HG02981 (cell line): ENCODE measurements at regions not wholly inside any gene's neighbourhood (a gene's known extent, or its start where the extent isn't known, plus 50 kb on each side); places are given as distances from the start of the nearest gene placed in this dataset.
A peak's percentile ranks its signal among the peaks of the same experiment; 100 is the strongest.

Experiments used
- ATAC-seq: cut with Tn5 transposase; IDR thresholded peaks from one replicate; pipeline ENCODE4 v1.9.1; 2021; ENCODE audit warnings: mild to moderate bottlenecking, moderate library complexity; ENCODE audit not compliant: unreplicated experiment

GRCh38 chr7:85471740-85472139 lies 284.9 kb upstream of the SEMA3D start:
- ATAC-seq: peak; percentile 41

- ATAC-seq: no peak
Observed at GRCh38 chr7:85471307-85471706, 284.5 kb upstream of the SEMA3D start.

GRCh38 chr7:85469446-85470010 lies 282.7 kb upstream of the SEMA3D start:
- ATAC-seq: no peak

- ATAC-seq: no peak
Observed at GRCh38 chr7:85464042-85464651, 277.3 kb upstream of the SEMA3D start.

GRCh38 chr7:85462671-85463070 lies 275.8 kb upstream of the SEMA3D start:
- no peak for ATAC-seq

GRCh38 chr7:85457911-85458310 lies 271.1 kb upstream of the SEMA3D start:
- no peak for ATAC-seq

GRCh38 chr7:85456254-85456653 lies 269.4 kb upstream of the SEMA3D start:
- ATAC-seq: no peak

- ATAC-seq: no peak
Observed at GRCh38 chr7:85454904-85455303, 268.0 kb upstream of the SEMA3D start.

- ATAC-seq: no peak
Observed at GRCh38 chr7:85452674-85453073, 265.8 kb upstream of the SEMA3D start.

- no peak for ATAC-seq
Observed at GRCh38 chr7:85449478-85449877, 262.6 kb upstream of the SEMA3D start.

GRCh38 chr7:85447004-85447403 lies 260.1 kb upstream of the SEMA3D start:
- ATAC-seq: no peak

GRCh38 chr7:85426487-85426960 lies 239.7 kb upstream of the SEMA3D start:
- ATAC-seq: no peak

- ATAC-seq: no peak
Observed at GRCh38 chr7:85424298-85424697, 237.4 kb upstream of the SEMA3D start.

- no peak for ATAC-seq
Observed at GRCh38 chr7:85423209-85423895, 236.5 kb upstream of the SEMA3D start.

- ATAC-seq: no peak
Observed at GRCh38 chr7:85415743-85416142, 228.9 kb upstream of the SEMA3D start.

- ATAC-seq: no peak
Observed at GRCh38 chr7:85413718-85414117, 226.9 kb upstream of the SEMA3D start.

GRCh38 chr7:85412912-85413311 lies 226.1 kb upstream of the SEMA3D start:
- no peak for ATAC-seq

- ATAC-seq: no peak
Observed at GRCh38 chr7:85407391-85407790, 220.5 kb upstream of the SEMA3D start.

GRCh38 chr7:85405016-85405902 lies 218.4 kb upstream of the SEMA3D start:
- ATAC-seq: no peak

GRCh38 chr7:85396676-85397075 lies 209.8 kb upstream of the SEMA3D start:
- no peak for ATAC-seq

GRCh38 chr7:85392789-85393188 lies 205.9 kb upstream of the SEMA3D start:
- no peak for ATAC-seq
